ENCODE measurements at regions not wholly inside any gene's neighbourhood (a gene's known extent, or its start where the extent isn't known, plus 50 kb on each side); places are given as distances from the start of the nearest gene placed in this dataset.

DNA sequence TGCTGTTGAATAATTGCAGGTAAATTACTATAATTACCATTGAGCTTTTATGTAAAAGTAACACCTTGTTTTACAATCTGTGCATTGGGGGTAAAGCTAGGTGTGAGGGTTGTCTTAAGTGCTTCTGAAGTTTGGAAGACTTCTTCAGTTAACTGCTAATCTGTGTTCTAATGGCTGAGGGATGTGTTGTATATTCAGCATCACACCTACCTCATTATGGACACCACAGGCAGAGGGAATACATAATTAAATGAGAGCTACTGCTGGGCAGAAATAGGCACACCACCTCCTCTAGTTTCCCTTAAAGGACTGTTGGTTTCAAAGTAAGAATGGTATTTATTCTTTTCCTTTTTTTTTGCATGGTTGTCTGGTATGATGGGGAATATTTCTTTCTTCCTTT, 502.3 kb upstream of the RGS6 start:
- ATAC-seq (no peak), DNase-seq (no peak)
- no peaks in the 10 kb centered on the region for H3K36me3 ChIP-seq (replicated peaks in 1 of 2; ENCODE audit: insufficient read depth in 1 of 2, low read depth in 2 of 2)
- intact Hi-C loops (cut with DNase I), result no loop called here
- no peaks in the 10 kb centered on the region for H3K27me3 ChIP-seq
- peaks cover 0 to 3% (median 0%) of the 10 kb centered on the region in 3 donors for H3K9me3 ChIP-seq
- no peak overlapping the region for H3K4me3 ChIP-seq
- TF ChIP-seq POLR2A (IDR thresholded peaks at IDR 0.05), result no peak
- TF ChIP-seq, protein P1, sequence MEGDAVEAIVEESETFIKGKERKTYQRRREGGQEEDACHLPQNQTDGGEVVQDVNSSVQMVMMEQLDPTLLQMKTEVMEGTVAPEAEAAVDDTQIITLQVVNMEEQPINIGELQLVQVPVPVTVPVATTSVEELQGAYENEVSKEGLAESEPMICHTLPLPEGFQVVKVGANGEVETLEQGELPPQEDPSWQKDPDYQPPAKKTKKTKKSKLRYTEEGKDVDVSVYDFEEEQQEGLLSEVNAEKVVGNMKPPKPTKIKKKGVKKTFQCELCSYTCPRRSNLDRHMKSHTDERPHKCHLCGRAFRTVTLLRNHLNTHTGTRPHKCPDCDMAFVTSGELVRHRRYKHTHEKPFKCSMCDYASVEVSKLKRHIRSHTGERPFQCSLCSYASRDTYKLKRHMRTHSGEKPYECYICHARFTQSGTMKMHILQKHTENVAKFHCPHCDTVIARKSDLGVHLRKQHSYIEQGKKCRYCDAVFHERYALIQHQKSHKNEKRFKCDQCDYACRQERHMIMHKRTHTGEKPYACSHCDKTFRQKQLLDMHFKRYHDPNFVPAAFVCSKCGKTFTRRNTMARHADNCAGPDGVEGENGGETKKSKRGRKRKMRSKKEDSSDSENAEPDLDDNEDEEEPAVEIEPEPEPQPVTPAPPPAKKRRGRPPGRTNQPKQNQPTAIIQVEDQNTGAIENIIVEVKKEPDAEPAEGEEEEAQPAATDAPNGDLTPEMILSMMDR (IDR thresholded peaks at IDR 0.05), result no peak
- H3K27ac ChIP-seq, result no peak overlapping the region
- no peaks in the 10 kb centered on the region for H3K4me1 ChIP-seq

GRCh38 chr14:71430321-71430677, 501.9 kb upstream of the RGS6 start:
- no peak for TF ChIP-seq POLR2A (IDR thresholded peaks at IDR 0.05)
- TF ChIP-seq, protein P1 (IDR thresholded peaks at IDR 0.05), result no peak
- intact Hi-C loops (cut with DNase I), result no loop called here

GRCh38 chr14:71430678-71431376, 501.4 kb upstream of the RGS6 start:
- H3K27ac ChIP-seq, result no peak overlapping the region
- ATAC-seq (no peak), DNase-seq (no peak)
- no peak overlapping the region for H3K4me3 ChIP-seq
- no peaks in the 10 kb centered on the region for H3K36me3 ChIP-seq (replicated peaks in 1 of 2; ENCODE audit: insufficient read depth in 1 of 2, low read depth in 2 of 2)
- no peaks in the 10 kb centered on the region for H3K4me1 ChIP-seq
- no peaks in the 10 kb centered on the region for H3K9me3 ChIP-seq
- intact Hi-C loops (cut with DNase I), result no loop called here
- TF ChIP-seq, protein P1 (IDR thresholded peaks at IDR 0.05), result no peak
- no peak for TF ChIP-seq POLR2A (IDR thresholded peaks at IDR 0.05)
- H3K27me3 ChIP-seq, result no peaks in the 10 kb centered on the region
- WGBS, 2 donors, result 94 to 97% methylated on average over 3 of the region's 3 CpGs

More at GRCh38 chr14:71430321-71430677, 501.9 kb upstream of the RGS6 start:
- H3K27me3 ChIP-seq, result no peaks in the 10 kb centered on the region
- no peaks in the 10 kb centered on the region for H3K36me3 ChIP-seq (replicated peaks in 1 of 2; ENCODE audit: insufficient read depth in 1 of 2, low read depth in 2 of 2)
- H3K4me1 ChIP-seq, result no peaks in the 10 kb centered on the region
- DNase-seq, result no peak
- no peak for ATAC-seq
- WGBS, 2 donors, result 88 to 89% methylated on average over 2 of the region's 2 CpGs
- no peak overlapping the region for H3K4me3 ChIP-seq
- H3K9me3 ChIP-seq, result no peaks in the 10 kb centered on the region
- no peak overlapping the region for H3K27ac ChIP-seq

DNA sequence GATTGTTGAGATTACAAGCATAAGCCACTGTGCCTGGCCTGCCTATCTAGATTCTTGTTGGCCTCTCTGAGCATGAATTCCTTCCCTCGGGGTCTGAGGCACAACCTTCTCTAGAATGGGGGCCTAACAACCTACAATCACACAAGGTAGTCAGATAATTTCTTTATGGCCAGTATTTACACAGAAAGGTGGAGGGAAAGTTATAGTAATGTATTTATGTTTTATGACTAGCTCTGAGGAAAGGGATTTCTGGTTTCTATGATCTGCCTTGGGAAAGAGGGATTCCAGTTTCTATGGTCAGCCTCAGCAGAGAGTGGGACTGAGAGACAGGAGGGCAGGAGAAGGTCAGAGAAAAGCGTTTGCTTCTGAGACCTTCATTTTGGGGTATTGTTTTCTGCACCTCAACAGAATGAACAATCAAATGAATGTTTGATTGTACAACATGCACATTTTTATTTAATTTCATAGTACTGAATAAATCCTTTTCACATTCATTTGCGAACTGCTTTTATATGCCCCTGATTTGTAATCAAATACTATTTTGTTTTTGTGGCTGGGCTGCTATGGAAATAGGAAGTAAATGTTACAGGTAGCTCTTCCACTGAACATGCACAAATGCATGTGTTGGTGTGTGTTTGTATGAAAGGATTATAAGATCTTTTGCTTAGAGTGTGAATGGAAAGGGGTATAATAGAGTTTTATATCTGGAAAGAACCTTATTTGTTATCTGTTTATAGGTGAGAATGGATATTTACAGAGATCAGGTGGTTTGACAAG, 499.7 kb upstream of the RGS6 start:
- Histone ChIP-seq H3K9me3 (no peaks in the 10 kb centered on the region), H3K27me3 (no peaks in the 10 kb centered on the region), H3K27ac (no peak overlapping the region), H3K36me3 (replicated peaks in 1 of 2; ENCODE audit: insufficient read depth in 1 of 2, low read depth in 2 of 2) (no peaks in the 10 kb centered on the region), H3K4me3 (no peak overlapping the region), H3K4me1 (no peaks in the 10 kb centered on the region)
- 87 to 88% methylated on average over 3 of the region's 3 CpGs for WGBS, 2 donors
- ATAC-seq (no peak), DNase-seq (no peak)
- intact Hi-C loops (cut with DNase I), result no loop called here
- TF ChIP-seq, protein P1 (IDR thresholded peaks at IDR 0.05), result no peak
- no peak for TF ChIP-seq POLR2A (IDR thresholded peaks at IDR 0.05)

All from body of pancreas (tissue), 4 donors.